SK-N-MC (cell line): ENCODE measurements at regions not wholly inside any gene's neighbourhood (a gene's known extent, or its start where the extent isn't known, plus 50 kb on each side); places are given as distances from the start of the nearest gene placed in this dataset.

Experiments
- EZH2 ChIP-seq: fragments of 200-600 bp; sonication (generic); IDR thresholded peaks from one replicate; pipeline ENCODE4 v1.6.1; 2017; ENCODE audit warnings: antibody characterized with exemption
- POLR2AphosphoS5 ChIP-seq: IDR thresholded peaks from 2 replicates; pipeline ENCODE4 v1.6.1; 2012; ENCODE audit warnings: mild to moderate bottlenecking, low read depth, low read length, borderline replicate concordance

DNA sequence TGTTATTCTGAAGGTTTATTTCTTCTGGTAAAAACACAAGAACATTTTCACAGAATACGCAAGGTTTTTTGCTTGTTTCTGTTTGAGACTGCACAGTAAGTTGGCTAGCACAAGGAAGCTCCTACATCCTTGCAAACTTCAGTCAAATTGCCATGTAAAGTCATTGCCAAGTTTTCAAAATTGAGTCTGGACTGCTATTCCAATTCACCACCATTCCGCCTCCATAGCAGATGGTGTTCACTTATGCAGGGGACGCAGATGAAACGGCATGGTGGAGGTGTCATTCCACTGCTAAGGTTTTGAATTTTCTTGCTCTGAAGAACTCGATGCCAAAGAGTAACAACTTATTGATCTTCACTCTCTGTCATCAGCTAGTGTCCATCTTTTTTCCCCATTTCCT lies 303.9 kb upstream of the SYT1 start:
- TF ChIP-seq POLR2AphosphoS5 (no peak), EZH2 (no peak)
